ENCODE measurements at regions not wholly inside any gene's neighbourhood (a gene's known extent, or its start where the extent isn't known, plus 50 kb on each side); places are given as distances from the start of the nearest gene placed in this dataset.

GRCh38 chr4:81667539-81667938 is 195.8 kb upstream of the RASGEF1B start:
- Histone ChIP-seq H3K4me2 (ENCODE audit: low read length) (no peak overlapping the region), H3K4me3 (ENCODE audit: low read length) (no peak overlapping the region), H3K9me3 (replicated peaks; ENCODE audit: low read length) (no peaks in the 10 kb centered on the region), H3K27me3 (ENCODE audit: control insufficient read depth, insufficient read depth, low read length) (no peaks in the 10 kb centered on the region), H3K36me3 (ENCODE audit: insufficient read depth, low read length) (no peaks in the 10 kb centered on the region), H3K9ac (ENCODE audit: low read depth, low read length) (no peak overlapping the region), H3K4me1 (ENCODE audit: control insufficient read depth, insufficient read depth, low read length) (no peaks in the 10 kb centered on the region)

- Histone ChIP-seq H3K4me2 (ENCODE audit: low read length) (no peak overlapping the region), H3K27me3 (ENCODE audit: control insufficient read depth, insufficient read depth, low read length) (no peaks in the 10 kb centered on the region), H3K4me3 (ENCODE audit: low read length) (no peak overlapping the region), H3K9me3 (replicated peaks; ENCODE audit: low read length) (no peaks in the 10 kb centered on the region), H3K4me1 (ENCODE audit: control insufficient read depth, insufficient read depth, low read length) (no peaks in the 10 kb centered on the region), H3K36me3 (ENCODE audit: insufficient read depth, low read length) (no peaks in the 10 kb centered on the region), H3K9ac (ENCODE audit: low read depth, low read length) (no peak overlapping the region)
Measured at GRCh38 chr4:81666491-81666890, 194.8 kb upstream of the RASGEF1B start.

DNA sequence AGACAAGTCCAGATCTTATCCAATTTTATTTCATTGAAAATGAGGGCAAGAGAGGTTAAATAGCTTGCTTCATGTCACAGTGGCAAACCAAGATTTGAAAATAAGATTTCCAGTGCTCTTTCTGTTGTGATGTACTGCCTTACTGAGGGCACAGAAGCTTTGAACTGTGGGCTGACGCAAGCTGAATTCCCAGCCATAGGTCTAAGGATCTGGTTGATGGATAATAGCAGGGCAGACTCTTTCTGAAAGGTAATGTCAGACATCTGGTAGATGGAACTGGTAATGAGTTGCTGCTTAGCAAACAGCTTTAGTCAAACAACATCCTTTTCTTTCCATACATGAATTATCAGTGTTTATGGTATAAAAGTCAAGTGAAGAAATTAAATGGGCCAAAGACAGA is 193.9 kb upstream of the RASGEF1B start:
- Histone ChIP-seq H3K4me3 (ENCODE audit: low read length) (no peak overlapping the region), H3K27me3 (ENCODE audit: control insufficient read depth, insufficient read depth, low read length) (no peaks in the 10 kb centered on the region), H3K9me3 (replicated peaks; ENCODE audit: low read length) (no peaks in the 10 kb centered on the region), H3K9ac (ENCODE audit: low read depth, low read length) (no peak overlapping the region), H3K36me3 (ENCODE audit: insufficient read depth, low read length) (no peaks in the 10 kb centered on the region), H3K4me1 (ENCODE audit: control insufficient read depth, insufficient read depth, low read length) (no peaks in the 10 kb centered on the region), H3K4me2 (ENCODE audit: low read length) (no peak overlapping the region)

GRCh38 chr4:81665045-81665444 is 193.3 kb upstream of the RASGEF1B start:
- Histone ChIP-seq H3K4me2 (ENCODE audit: low read length) (no peak overlapping the region), H3K4me1 (ENCODE audit: control insufficient read depth, insufficient read depth, low read length) (no peaks in the 10 kb centered on the region), H3K9me3 (replicated peaks; ENCODE audit: low read length) (no peaks in the 10 kb centered on the region), H3K4me3 (ENCODE audit: low read length) (no peak overlapping the region), H3K36me3 (ENCODE audit: insufficient read depth, low read length) (no peaks in the 10 kb centered on the region), H3K27me3 (ENCODE audit: control insufficient read depth, insufficient read depth, low read length) (no peaks in the 10 kb centered on the region), H3K9ac (ENCODE audit: low read depth, low read length) (no peak overlapping the region)

DNA sequence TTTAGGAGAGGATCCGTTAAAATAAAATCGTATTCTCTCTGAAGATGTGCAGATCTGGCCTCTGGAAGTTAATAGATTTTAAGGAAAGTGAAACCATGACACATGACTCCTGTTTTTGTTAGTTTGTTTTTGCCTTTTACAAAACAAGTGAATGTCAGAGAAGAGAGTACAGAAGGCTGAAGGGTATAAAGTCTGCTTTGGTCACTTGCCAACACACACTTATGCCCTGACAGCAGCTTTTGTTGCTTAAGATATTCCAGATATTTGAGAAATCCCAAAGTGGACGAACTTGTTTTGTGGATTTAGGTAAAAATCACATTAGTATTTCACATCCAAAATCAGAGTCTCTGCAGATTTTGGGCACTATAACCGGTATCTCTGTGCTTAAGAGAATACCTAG is 192.4 kb upstream of the RASGEF1B start:
- Histone ChIP-seq H3K4me2 (ENCODE audit: low read length) (no peak overlapping the region), H3K9ac (ENCODE audit: low read depth, low read length) (no peak overlapping the region), H3K27me3 (ENCODE audit: control insufficient read depth, insufficient read depth, low read length) (no peaks in the 10 kb centered on the region), H3K4me3 (ENCODE audit: low read length) (no peak overlapping the region), H3K4me1 (ENCODE audit: control insufficient read depth, insufficient read depth, low read length) (no peaks in the 10 kb centered on the region), H3K9me3 (replicated peaks; ENCODE audit: low read length) (no peaks in the 10 kb centered on the region), H3K36me3 (ENCODE audit: insufficient read depth, low read length) (no peaks in the 10 kb centered on the region)

GRCh38 chr4:81663368-81663767 is 191.7 kb upstream of the RASGEF1B start:
- no peaks in the 10 kb centered on the region for H3K9me3 ChIP-seq (replicated peaks; ENCODE audit: low read length)
- no peaks in the 10 kb centered on the region for H3K36me3 ChIP-seq (ENCODE audit: insufficient read depth, low read length)
- H3K9ac ChIP-seq (ENCODE audit: low read depth, low read length), result no peak overlapping the region
- H3K4me2 ChIP-seq (ENCODE audit: low read length), result no peak overlapping the region
- H3K4me1 ChIP-seq (ENCODE audit: control insufficient read depth, insufficient read depth, low read length), result no peaks in the 10 kb centered on the region
- H3K4me3 ChIP-seq (ENCODE audit: low read length), result no peak overlapping the region
- H3K27me3 ChIP-seq (ENCODE audit: control insufficient read depth, insufficient read depth, low read length), result no peaks in the 10 kb centered on the region

DNA sequence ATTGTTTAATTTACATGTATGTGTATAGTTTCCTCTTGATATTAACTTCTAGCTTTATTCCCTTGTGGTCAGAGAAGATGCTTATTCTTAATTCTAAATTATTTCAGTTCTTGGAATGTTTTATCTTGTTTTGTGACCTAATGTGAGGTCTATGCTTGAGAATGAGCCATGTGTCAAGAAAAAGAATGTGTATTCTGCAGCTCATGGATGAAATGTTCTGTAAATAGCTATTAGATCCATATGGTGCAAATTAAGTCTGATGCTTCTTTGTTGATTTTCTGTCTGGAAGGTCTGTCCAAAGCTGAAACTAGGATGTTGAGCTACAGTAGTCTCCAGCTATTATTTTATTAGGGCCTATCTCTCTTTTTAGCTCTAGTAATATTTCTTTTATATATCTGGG is 187.3 kb upstream of the RASGEF1B start:
- Histone ChIP-seq H3K27me3 (ENCODE audit: control insufficient read depth, insufficient read depth, low read length) (no peaks in the 10 kb centered on the region), H3K4me3 (ENCODE audit: low read length) (no peak overlapping the region), H3K4me2 (ENCODE audit: low read length) (no peak overlapping the region), H3K9me3 (replicated peaks; ENCODE audit: low read length) (no peaks in the 10 kb centered on the region), H3K9ac (ENCODE audit: low read depth, low read length) (no peak overlapping the region), H3K4me1 (ENCODE audit: control insufficient read depth, insufficient read depth, low read length) (no peaks in the 10 kb centered on the region), H3K36me3 (ENCODE audit: insufficient read depth, low read length) (no peaks in the 10 kb centered on the region)

DNA sequence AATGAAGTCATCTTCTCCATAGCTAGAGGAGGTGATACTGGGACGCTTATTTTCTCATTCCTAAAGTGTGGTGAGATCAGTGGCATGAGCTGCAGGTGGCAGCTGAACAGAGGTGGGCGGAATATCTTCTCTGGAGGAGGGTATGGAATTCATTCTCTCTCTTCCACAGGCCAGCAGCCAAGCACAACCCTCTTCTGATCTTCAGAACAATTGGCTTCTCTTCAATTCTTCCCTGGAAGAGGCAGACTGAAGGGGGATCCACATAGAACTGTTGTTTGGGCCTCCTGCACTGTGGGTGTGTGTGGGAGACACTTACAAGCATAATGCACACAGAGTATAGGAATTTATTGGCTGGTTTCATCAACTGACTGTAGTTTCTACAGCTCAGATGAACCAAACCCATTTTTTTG is 180.4 kb upstream of the RASGEF1B start:
- H3K36me3 ChIP-seq (ENCODE audit: insufficient read depth, low read length), result no peaks in the 10 kb centered on the region

DNA sequence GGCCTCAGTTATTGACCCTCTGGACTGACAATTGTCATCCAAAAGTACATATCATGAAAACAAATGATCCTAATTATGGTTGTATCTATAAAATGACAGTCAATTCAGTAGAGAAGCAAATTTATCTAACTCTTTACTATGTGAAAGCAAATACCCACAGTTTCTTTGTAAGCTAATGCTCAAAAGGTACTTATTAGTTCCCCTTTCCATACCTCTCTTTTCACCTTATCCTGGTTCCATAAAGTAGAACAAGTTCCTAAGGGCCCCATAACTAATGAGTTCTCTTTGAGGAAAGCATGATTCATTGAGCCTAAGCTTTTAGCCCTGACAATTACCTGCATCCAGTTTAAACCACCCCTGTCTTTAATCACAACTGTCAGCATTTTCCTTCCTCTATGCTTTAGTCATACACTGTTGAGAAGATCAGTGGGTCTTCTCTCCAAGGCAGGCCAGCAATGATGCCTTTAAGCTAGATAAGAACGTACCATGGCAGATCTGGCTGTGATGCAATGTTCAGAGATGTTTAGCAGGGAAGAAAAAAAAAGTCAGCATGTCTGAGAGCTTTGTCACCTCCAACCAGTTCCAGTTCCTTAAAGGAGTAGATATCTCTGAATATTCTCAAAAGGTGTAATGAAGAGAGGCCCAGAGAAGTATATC is 179.7 kb upstream of the RASGEF1B start:
- no peak overlapping the region for H3K4me2 ChIP-seq (ENCODE audit: low read length)
- H3K4me3 ChIP-seq (ENCODE audit: low read length), result no peak overlapping the region
- no peaks in the 10 kb centered on the region for H3K9me3 ChIP-seq (replicated peaks; ENCODE audit: low read length)
- H3K27me3 ChIP-seq (ENCODE audit: control insufficient read depth, insufficient read depth, low read length), result peaks cover 4% of the 10 kb centered on the region
- no peak overlapping the region for H3K9ac ChIP-seq (ENCODE audit: low read depth, low read length)
- peaks cover 6% of the 10 kb centered on the region for H3K4me1 ChIP-seq (ENCODE audit: control insufficient read depth, insufficient read depth, low read length)
- no peaks in the 10 kb centered on the region for H3K36me3 ChIP-seq (ENCODE audit: insufficient read depth, low read length)

More for the DNA sequence above, 180.4 kb upstream of the RASGEF1B start:
- no peak overlapping the region for H3K4me3 ChIP-seq (ENCODE audit: low read length)
- no peaks in the 10 kb centered on the region for H3K9me3 ChIP-seq (replicated peaks; ENCODE audit: low read length)
- H3K4me1 ChIP-seq (ENCODE audit: control insufficient read depth, insufficient read depth, low read length), result peaks cover 6% of the 10 kb centered on the region
- no peak overlapping the region for H3K4me2 ChIP-seq (ENCODE audit: low read length)
- H3K9ac ChIP-seq (ENCODE audit: low read depth, low read length), result no peak overlapping the region
- H3K27me3 ChIP-seq (ENCODE audit: control insufficient read depth, insufficient read depth, low read length), result no peaks in the 10 kb centered on the region

DNA sequence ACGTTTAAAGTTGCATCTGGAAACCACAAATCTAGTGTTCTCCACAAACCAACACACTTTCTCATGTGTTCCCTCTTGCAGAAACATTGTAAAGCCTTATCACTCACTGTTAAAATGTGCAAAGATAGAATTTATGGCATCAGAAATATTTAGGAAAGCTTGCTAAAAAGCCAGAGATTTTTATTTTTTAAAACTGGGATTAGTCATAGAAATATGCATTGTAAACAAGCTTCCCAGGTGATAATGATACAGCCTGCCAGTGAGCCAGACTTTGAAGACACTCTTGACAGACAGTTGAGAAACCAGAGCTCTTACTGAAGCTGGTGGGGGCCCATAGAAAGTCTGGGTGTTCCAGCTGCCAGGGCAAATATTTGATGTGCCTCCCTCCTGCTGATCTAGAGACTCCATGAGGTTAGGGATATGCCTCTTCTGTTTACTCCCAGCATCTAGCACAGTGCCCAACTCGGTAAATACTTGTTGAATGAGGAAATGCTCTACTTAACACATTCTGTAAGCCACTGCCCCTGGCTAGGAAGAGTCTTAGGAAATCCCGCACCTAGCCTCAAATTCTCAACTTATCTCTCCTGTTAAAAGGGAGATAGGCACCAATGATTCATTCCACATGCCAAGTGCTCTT is 179.0 kb upstream of the RASGEF1B start:
- Histone ChIP-seq H3K27me3 (ENCODE audit: control insufficient read depth, insufficient read depth, low read length) (peaks cover 4% of the 10 kb centered on the region), H3K4me3 (ENCODE audit: low read length) (no peak overlapping the region), H3K4me1 (ENCODE audit: control insufficient read depth, insufficient read depth, low read length) (peaks cover 6% of the 10 kb centered on the region), H3K4me2 (ENCODE audit: low read length) (no peak overlapping the region), H3K9me3 (replicated peaks; ENCODE audit: low read length) (no peaks in the 10 kb centered on the region), H3K36me3 (ENCODE audit: insufficient read depth, low read length) (no peaks in the 10 kb centered on the region), H3K9ac (ENCODE audit: low read depth, low read length) (no peak overlapping the region)

DNA sequence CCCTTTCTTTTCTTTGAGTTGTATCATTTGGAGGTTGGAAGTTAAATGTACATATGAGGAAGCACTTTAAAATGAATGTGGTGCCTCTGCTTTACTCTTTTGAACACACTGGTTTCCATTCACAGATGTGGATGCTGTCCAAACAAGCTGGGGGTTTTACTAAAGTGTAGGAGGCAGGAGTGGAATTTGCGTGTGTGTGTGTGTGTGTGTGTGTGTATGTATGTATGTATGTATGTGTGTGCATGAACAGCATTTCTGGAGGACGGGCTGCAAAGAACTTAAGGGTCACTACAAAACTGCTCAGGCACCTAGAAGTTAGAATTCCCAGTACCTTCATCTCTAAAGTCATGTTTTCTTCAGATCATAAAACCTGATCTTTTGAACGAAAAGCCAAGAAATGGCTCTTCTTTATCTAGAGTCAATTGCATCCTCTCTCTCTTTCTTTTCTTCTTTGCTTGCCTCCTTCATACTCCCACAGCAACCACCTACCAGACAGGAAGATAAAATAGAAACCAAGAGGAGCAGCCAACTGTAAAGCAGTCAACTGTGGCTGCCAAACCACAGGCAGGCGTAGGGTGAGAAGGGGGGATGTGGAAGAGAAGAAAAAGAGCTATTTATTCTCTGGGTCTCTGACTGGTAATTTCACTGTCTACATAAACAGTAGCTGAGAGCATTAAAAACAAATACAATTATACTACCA is 177.0 kb upstream of the RASGEF1B start:
- H3K4me3 ChIP-seq (ENCODE audit: low read length), result no peak overlapping the region
- H3K4me1 ChIP-seq (ENCODE audit: control insufficient read depth, insufficient read depth, low read length), result peaks cover 6% of the 10 kb centered on the region
- H3K4me2 ChIP-seq (ENCODE audit: low read length), result no peak overlapping the region
- H3K9me3 ChIP-seq (replicated peaks; ENCODE audit: low read length), result no peaks in the 10 kb centered on the region
- no peaks in the 10 kb centered on the region for H3K36me3 ChIP-seq (ENCODE audit: insufficient read depth, low read length)
- H3K9ac ChIP-seq (ENCODE audit: low read depth, low read length), result no peak overlapping the region
- peaks cover 4% of the 10 kb centered on the region for H3K27me3 ChIP-seq (ENCODE audit: control insufficient read depth, insufficient read depth, low read length)

Measured in skeletal muscle satellite cell (primary cell).